ENCODE measurements at regions not wholly inside any gene's neighbourhood (a gene's known extent, or its start where the extent isn't known, plus 50 kb on each side); places are given as distances from the start of the nearest gene placed in this dataset.

DNA sequence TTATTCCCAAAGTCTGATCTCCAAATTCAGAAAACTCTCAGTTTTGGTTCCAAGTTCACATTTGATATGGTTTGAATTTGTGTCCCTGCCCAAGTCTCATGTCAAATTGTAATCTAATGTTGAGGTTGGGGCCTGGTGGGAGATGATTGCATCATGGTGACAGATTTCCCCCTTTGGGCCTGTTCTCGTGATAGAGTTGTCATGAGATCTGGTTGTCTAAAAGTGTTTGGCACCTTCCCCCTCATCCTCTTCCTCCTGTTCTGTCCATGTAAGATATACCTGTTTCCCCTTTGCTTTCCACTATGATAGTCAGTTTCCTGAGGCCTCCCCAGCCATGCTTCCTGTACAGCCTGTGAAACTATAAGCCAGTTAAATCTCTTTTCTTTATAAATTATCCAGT lies 138.6 kb downstream of the ARL4A start:
- TF ChIP-seq, protein P1, sequence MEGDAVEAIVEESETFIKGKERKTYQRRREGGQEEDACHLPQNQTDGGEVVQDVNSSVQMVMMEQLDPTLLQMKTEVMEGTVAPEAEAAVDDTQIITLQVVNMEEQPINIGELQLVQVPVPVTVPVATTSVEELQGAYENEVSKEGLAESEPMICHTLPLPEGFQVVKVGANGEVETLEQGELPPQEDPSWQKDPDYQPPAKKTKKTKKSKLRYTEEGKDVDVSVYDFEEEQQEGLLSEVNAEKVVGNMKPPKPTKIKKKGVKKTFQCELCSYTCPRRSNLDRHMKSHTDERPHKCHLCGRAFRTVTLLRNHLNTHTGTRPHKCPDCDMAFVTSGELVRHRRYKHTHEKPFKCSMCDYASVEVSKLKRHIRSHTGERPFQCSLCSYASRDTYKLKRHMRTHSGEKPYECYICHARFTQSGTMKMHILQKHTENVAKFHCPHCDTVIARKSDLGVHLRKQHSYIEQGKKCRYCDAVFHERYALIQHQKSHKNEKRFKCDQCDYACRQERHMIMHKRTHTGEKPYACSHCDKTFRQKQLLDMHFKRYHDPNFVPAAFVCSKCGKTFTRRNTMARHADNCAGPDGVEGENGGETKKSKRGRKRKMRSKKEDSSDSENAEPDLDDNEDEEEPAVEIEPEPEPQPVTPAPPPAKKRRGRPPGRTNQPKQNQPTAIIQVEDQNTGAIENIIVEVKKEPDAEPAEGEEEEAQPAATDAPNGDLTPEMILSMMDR (IDR thresholded peaks at IDR 0.05; ENCODE audit: low read depth, low read length) = no peak
- TF ChIP-seq EZH2phosphoT487 (IDR thresholded peaks at IDR 0.05; ENCODE audit: low read depth) = no peak

Measured in OCI-LY3 (cell line).